ENCODE measurements at regions not wholly inside any gene's neighbourhood (a gene's known extent, or its start where the extent isn't known, plus 50 kb on each side); places are given as distances from the start of the nearest gene placed in this dataset.
"Not testable (repeated sequence)": the region's sequence is repeated elsewhere in the genome, so short reads cannot be mapped to it uniquely, and the experiment has no call there.

DNA sequence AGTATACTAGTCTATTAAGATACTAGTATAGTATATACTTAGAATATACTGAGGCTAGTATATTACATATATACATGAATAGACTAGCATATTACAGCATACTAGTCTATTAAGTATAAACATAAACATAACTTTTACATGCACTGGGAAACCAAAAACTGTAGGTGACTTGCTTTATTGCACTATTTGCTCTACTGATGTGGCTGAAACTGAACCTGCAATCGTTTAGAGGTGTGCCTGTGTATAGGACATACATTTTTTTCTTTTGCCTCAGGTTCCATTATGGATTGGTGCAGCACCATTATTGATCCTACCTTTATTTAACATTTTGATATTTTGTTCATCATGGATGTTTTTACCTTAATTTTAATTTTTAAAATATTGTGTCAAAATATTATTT, 143.2 kb upstream of the RGS6 start:
- 32 to 44% methylated on average over 1 of the region's 1 CpG for WGBS, 2 donors
- Histone ChIP-seq H3K4me3 (no peak overlapping the region), H3K27me3 (no peaks in the 10 kb centered on the region), H3K4me1 (no peaks in the 10 kb centered on the region), H3K9me3 (no peaks in the 10 kb centered on the region), H3K27ac (no peak overlapping the region), H3K36me3 (replicated peaks in 1 of 2; ENCODE audit: insufficient read depth in 1 of 2, low read depth in 2 of 2) (no peaks in the 10 kb centered on the region)
- intact Hi-C loops (cut with DNase I): no loop called here
- no peak for DNase-seq
- ATAC-seq: no peak
- no peak for TF ChIP-seq POLR2A (IDR thresholded peaks at IDR 0.05)
- TF ChIP-seq, protein P1, sequence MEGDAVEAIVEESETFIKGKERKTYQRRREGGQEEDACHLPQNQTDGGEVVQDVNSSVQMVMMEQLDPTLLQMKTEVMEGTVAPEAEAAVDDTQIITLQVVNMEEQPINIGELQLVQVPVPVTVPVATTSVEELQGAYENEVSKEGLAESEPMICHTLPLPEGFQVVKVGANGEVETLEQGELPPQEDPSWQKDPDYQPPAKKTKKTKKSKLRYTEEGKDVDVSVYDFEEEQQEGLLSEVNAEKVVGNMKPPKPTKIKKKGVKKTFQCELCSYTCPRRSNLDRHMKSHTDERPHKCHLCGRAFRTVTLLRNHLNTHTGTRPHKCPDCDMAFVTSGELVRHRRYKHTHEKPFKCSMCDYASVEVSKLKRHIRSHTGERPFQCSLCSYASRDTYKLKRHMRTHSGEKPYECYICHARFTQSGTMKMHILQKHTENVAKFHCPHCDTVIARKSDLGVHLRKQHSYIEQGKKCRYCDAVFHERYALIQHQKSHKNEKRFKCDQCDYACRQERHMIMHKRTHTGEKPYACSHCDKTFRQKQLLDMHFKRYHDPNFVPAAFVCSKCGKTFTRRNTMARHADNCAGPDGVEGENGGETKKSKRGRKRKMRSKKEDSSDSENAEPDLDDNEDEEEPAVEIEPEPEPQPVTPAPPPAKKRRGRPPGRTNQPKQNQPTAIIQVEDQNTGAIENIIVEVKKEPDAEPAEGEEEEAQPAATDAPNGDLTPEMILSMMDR (IDR thresholded peaks at IDR 0.05): no peak

DNA sequence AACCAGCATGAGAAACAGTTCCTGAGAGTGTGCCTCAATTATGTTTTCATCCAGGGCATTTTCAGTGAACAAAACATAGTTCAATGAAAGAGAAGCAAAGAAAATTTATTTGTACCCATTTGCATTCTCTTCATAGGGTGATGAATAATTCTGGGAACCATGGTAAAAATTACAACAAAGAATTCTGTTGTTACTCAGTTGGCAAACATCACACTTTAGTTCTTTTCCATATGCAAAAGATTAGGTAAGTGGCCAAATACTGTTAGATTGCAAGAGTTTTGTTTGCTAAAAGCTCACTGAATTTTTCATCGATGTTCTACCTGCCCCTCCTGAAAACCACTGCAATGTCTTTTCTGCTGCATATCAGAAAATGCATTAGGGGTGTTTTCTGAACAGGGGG, 132.4 kb upstream of the RGS6 start:
- H3K36me3 ChIP-seq (replicated peaks in 1 of 2; ENCODE audit: insufficient read depth in 1 of 2, low read depth in 2 of 2): no peaks in the 10 kb centered on the region
- no peak overlapping the region for H3K27ac ChIP-seq
- 41 to 69% methylated on average over 1 of the region's 1 CpG for WGBS, 2 donors
- TF ChIP-seq, protein P1 (IDR thresholded peaks at IDR 0.05): no peak
- TF ChIP-seq POLR2A (IDR thresholded peaks at IDR 0.05): no peak
- intact Hi-C loops (cut with DNase I): no loop called here
- H3K9me3 ChIP-seq: no peaks in the 10 kb centered on the region
- no peak for ATAC-seq
- H3K27me3 ChIP-seq: no peaks in the 10 kb centered on the region
- no peaks in the 10 kb centered on the region for H3K4me1 ChIP-seq
- no peak overlapping the region for H3K4me3 ChIP-seq
- DNase-seq: no peak

DNA sequence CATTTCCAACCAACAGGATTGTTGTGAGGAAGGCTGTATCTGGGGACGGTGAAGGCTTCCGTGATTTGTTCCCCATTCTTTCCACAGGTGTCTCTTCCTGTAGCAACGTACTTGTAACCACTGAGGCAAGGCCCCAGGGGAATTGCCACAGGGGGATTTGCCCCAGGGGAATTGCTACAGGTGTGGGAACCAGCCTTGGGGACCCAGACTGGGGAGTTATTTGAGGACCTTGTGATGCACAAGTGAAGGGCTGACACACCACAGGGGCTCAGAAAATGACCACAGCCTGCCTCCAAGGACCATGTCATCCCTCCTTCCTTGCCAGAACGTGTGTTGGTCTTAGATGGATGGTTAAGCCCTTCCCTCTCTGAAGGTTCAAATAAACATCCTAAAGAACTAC, 131.4 kb upstream of the RGS6 start:
- no peak for ATAC-seq
- TF ChIP-seq, protein P1 (IDR thresholded peaks at IDR 0.05): no peak
- no peak for TF ChIP-seq POLR2A (IDR thresholded peaks at IDR 0.05)
- Histone ChIP-seq H3K27ac (no peak overlapping the region), H3K4me3 (no peak overlapping the region), H3K4me1 (no peaks in the 10 kb centered on the region), H3K27me3 (no peaks in the 10 kb centered on the region), H3K36me3 (replicated peaks in 1 of 2; ENCODE audit: insufficient read depth in 1 of 2, low read depth in 2 of 2) (no peaks in the 10 kb centered on the region), H3K9me3 (no peaks in the 10 kb centered on the region)
- WGBS, 2 donors: 59 to 76% methylated on average over 4 of the region's 4 CpGs
- no peak for DNase-seq
- intact Hi-C loops (cut with DNase I): no loop called here

DNA sequence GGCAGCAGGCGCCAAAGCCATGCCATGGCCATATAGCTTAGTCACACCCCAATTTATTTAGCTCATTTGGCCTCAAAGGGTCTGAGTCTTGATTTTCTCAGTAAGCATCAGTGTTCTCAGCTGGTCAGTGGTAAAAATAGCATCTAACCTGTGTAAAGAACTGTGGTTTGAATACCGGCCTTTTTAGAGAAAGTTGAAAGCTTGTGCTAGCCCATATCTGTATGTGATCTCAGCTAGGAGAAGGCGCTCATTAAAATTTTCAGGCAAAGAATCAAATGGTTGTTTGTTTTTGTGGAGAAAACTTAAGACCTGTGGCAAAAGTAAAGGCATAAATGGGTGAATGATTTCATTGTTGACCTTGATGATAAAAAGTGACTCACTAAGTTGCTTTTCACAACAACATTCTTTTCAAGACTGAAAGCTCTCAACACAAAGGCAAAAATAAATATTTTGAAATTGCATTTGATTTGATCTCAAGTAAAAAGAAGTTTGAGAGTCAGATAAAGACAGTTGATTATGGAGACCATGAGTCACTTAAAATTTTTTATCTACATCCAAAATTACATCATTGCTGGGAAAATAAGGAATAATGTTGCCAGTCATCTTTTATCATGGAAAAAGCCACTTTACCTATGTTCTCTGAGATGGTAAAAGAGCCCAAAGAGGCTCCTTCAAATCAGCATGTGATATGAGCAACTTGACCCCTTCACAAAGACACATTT, 128.5 kb upstream of the RGS6 start:
- H3K27ac ChIP-seq: no peak overlapping the region
- H3K4me1 ChIP-seq: no peaks in the 10 kb centered on the region
- no peak for DNase-seq
- WGBS, 2 donors: 55 to 65% methylated on average over 3 of the region's 3 CpGs
- H3K27me3 ChIP-seq: no peaks in the 10 kb centered on the region
- H3K36me3 ChIP-seq (replicated peaks in 1 of 2; ENCODE audit: insufficient read depth in 1 of 2, low read depth in 2 of 2): no peaks in the 10 kb centered on the region
- no peak for ATAC-seq
- H3K4me3 ChIP-seq: no peak overlapping the region
- TF ChIP-seq POLR2A (IDR thresholded peaks at IDR 0.05): no peak
- TF ChIP-seq, protein P1 (IDR thresholded peaks at IDR 0.05): no peak
- H3K9me3 ChIP-seq: no peaks in the 10 kb centered on the region
- intact Hi-C loops (cut with DNase I): no loop called here

DNA sequence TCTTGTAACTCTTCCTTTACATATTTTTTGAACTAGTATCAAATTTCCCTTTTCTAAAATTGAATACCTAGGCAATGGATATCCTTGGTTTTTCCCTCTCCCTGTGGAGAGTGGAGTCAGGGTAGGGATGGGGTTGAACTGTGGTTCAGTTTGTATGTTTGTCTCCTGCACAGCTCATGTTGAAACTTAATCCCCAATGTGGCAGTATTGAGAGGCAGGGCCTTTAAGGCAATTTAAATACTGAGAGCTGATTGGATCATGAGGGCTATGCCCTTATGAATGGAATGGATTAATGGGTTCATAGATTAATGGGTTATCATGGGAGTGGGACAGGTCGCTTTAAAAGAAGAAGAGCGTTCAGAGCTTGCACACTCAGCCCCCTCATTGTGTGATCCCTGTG, 127.2 kb upstream of the RGS6 start:
- 63 to 72% methylated on average over 2 of the region's 2 CpGs for WGBS, 2 donors
- H3K4me3 ChIP-seq: no peak overlapping the region
- DNase-seq: no peak
- no peaks in the 10 kb centered on the region for H3K36me3 ChIP-seq (replicated peaks in 1 of 2; ENCODE audit: insufficient read depth in 1 of 2, low read depth in 2 of 2)
- intact Hi-C loops (cut with DNase I): no loop called here
- no peak for ATAC-seq
- no peaks in the 10 kb centered on the region for H3K4me1 ChIP-seq
- H3K27me3 ChIP-seq: no peaks in the 10 kb centered on the region
- no peak overlapping the region for H3K27ac ChIP-seq
- TF ChIP-seq POLR2A (IDR thresholded peaks at IDR 0.05): no peak
- TF ChIP-seq, protein P1 (IDR thresholded peaks at IDR 0.05): no peak
- no peaks in the 10 kb centered on the region for H3K9me3 ChIP-seq

DNA sequence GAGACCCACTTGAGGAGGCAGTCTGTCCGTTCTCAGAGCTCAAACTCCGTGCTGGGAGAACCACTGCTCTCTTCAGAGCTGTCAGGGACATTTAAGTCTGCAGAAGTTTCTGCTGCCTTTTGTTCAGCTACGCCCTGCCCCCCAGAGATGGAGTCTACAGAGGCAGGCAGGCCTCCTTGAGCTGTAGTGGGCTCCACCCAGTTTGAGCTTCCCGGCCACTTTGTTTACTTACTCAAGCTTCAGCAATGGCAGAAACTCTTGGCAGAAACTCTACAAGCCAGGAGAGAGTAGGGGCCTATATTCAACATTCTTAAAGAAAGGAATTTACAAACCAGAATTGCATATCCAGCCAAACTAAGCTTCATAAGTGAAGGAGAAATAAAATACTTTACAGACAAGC, 125.2 kb upstream of the RGS6 start:
- 46 to 47% methylated on average over 4 of the region's 4 CpGs for WGBS, 2 donors
- intact Hi-C loops (cut with DNase I); DNase-seq; H3K4me1 ChIP-seq; ATAC-seq; H3K27ac ChIP-seq; H3K36me3 ChIP-seq (replicated peaks in 1 of 2; ENCODE audit: insufficient read depth in 1 of 2, low read depth in 2 of 2); H3K27me3 ChIP-seq; H3K4me3 ChIP-seq; H3K9me3 ChIP-seq: not testable (repeated sequence)

DNA sequence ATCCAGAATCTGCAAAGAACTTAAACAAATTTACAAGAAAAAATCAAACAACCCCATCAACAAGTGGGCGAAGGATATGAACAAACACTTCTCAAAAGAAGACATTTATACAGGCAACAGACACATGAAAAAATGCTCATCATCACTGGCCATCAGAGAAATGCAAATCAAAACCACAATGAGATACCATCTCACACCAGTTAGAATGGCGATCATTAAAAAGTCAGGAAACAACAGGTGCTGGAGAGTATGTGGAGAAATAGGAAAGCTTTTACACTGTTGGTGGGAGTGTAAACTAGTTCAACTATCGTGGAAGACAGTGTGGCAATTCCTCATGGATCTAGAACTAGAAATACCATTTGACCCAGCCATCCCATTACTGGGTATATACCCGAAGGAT, 121.4 kb upstream of the RGS6 start:
- H3K27me3 ChIP-seq; H3K9me3 ChIP-seq; ATAC-seq; intact Hi-C loops (cut with DNase I); DNase-seq; H3K27ac ChIP-seq; H3K4me3 ChIP-seq; H3K4me1 ChIP-seq; H3K36me3 ChIP-seq (replicated peaks in 1 of 2; ENCODE audit: insufficient read depth in 1 of 2, low read depth in 2 of 2): not testable (repeated sequence)
- WGBS, 2 donors: 61 to 64% methylated on average over 4 of the region's 4 CpGs

Data from body of pancreas (tissue), 4 donors.